ENCODE measurements at regions not wholly inside any gene's neighbourhood (a gene's known extent, or its start where the extent isn't known, plus 50 kb on each side); places are given as distances from the start of the nearest gene placed in this dataset.

- TF ChIP-seq TOX (CRISPR knock-in tag; IDR thresholded peaks at IDR 0.05; ENCODE audit: borderline replicate concordance) (no peak), ARNTL (CRISPR knock-in tag; IDR thresholded peaks at IDR 0.05; ENCODE audit: borderline replicate concordance, low read depth) (no peak)
Measured at GRCh38 chr11:29780756-29781155, 236.1 kb downstream of the KCNA4 start.
